Suprapubic skin (tissue), 4 donors: ENCODE measurements at regions not wholly inside any gene's neighbourhood (a gene's known extent, or its start where the extent isn't known, plus 50 kb on each side); places are given as distances from the start of the nearest gene placed in this dataset.

Experiments used
- EP300 ChIP-seq: sonication (generic); formaldehyde crosslinking; IDR thresholded peaks from one replicate; pipeline ENCODE4 v1.6.1; 2017; ENCODE audit warnings: antibody characterized with exemption
- POLR2A ChIP-seq, 2 donors: fragments of 450-650 bp; IDR thresholded peaks; one replicate each; pipeline ENCODE4 v1.6.1; 2017; ENCODE audit warnings: antibody characterized with exemption in 2 of 2, mild to moderate bottlenecking in 2 of 2, moderate library complexity in 2 of 2
- POLR2AphosphoS5 ChIP-seq, 3 donors: sonication (generic); formaldehyde crosslinking; IDR thresholded peaks; one replicate each; pipeline ENCODE4 v1.6.1; 2017; ENCODE audit warnings: antibody characterized with exemption in 3 of 3
- TF ChIP-seq, protein P1 (sequence below), 2 donors: fragments of 200-600 bp in 1 of 2; fragments of 450-650 bp in 1 of 2; sonication (generic) in 1 of 2; IDR thresholded peaks; one replicate each; pipeline ENCODE4 v1.5.1; 2016 to 2019; ENCODE audit warnings: antibody characterized with exemption in 2 of 2, mild to moderate bottlenecking in 1 of 2, moderate library complexity in 1 of 2

DNA sequence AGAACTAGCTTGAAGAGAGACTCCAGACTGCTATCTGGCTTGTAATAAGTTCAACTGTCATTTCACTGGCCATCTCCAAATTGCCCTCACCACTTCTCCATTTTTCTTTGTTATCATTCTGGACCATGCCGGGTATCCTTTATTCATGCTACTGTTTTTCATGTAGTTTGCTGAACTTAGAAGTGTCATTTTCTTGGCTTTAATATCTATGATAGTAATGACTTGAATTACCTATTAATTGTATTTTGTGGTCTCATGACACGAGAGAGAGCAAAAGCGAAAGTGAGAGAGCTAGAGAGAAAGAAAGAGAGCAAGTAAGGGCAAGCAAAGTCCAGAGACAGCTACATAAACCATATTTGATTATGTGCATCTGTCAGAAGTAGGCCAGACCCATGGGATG is 184.9 kb upstream of the ATP1B1 start:
- TF ChIP-seq EP300 (no peak), POLR2A (IDR thresholded peaks at IDR 0.05) (no peak), POLR2AphosphoS5 (IDR thresholded peaks at IDR 0.05) (no peak)
- TF ChIP-seq, protein P1, sequence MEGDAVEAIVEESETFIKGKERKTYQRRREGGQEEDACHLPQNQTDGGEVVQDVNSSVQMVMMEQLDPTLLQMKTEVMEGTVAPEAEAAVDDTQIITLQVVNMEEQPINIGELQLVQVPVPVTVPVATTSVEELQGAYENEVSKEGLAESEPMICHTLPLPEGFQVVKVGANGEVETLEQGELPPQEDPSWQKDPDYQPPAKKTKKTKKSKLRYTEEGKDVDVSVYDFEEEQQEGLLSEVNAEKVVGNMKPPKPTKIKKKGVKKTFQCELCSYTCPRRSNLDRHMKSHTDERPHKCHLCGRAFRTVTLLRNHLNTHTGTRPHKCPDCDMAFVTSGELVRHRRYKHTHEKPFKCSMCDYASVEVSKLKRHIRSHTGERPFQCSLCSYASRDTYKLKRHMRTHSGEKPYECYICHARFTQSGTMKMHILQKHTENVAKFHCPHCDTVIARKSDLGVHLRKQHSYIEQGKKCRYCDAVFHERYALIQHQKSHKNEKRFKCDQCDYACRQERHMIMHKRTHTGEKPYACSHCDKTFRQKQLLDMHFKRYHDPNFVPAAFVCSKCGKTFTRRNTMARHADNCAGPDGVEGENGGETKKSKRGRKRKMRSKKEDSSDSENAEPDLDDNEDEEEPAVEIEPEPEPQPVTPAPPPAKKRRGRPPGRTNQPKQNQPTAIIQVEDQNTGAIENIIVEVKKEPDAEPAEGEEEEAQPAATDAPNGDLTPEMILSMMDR (IDR thresholded peaks at IDR 0.05): no peak
